Thyroid gland (tissue), 4 donors: ENCODE measurements at regions not wholly inside any gene's neighbourhood (a gene's known extent, or its start where the extent isn't known, plus 50 kb on each side); places are given as distances from the start of the nearest gene placed in this dataset.

Experiments
- CTCF ChIP-seq, 6 experiments: fragments of 200-600 bp in 3 of 6; fragments of 450-650 bp in 3 of 6; sonication (generic) in 3 of 6; IDR thresholded peaks; one replicate each; pipeline ENCODE4 v1.5.1; 2016 to 2019; ENCODE audit warnings: antibody characterized with exemption in 6 of 6, mild to moderate bottlenecking in 2 of 6, inconsistent platforms in 1 of 6, moderate library complexity in 1 of 6
- POLR2A ChIP-seq, 2 donors: fragments of 450-650 bp; IDR thresholded peaks; one replicate each; pipeline ENCODE4 v1.6.1; 2017; ENCODE audit warnings: antibody characterized with exemption in 2 of 2, mild to moderate bottlenecking in 2 of 2, moderate library complexity in 1 of 2

GRCh38 chr7:91719008-91719407, 161.5 kb downstream of the MTERF1 start:
- no peak for TF ChIP-seq POLR2A (IDR thresholded peaks at IDR 0.05)
- TF ChIP-seq CTCF (IDR thresholded peaks at IDR 0.05) = no peak
